Stimulated activated CD8-positive, alpha-beta memory T cell treated with anti-CD3 and anti-CD28 coated beads, Interleukin-4, amount 100 ng/mL, for 48 hours (primary cell): ENCODE measurements at regions not wholly inside any gene's neighbourhood (a gene's known extent, or its start where the extent isn't known, plus 50 kb on each side); places are given as distances from the start of the nearest gene placed in this dataset.
"Not testable (repeated sequence)": the region's sequence is repeated elsewhere in the genome, so short reads cannot be mapped to it uniquely, and the experiment has no call there.

ENCODE experiments used
- DNase-seq: peaks from one replicate; pipeline ENCODE4 v3.0.0-alpha.2; 2020

DNA sequence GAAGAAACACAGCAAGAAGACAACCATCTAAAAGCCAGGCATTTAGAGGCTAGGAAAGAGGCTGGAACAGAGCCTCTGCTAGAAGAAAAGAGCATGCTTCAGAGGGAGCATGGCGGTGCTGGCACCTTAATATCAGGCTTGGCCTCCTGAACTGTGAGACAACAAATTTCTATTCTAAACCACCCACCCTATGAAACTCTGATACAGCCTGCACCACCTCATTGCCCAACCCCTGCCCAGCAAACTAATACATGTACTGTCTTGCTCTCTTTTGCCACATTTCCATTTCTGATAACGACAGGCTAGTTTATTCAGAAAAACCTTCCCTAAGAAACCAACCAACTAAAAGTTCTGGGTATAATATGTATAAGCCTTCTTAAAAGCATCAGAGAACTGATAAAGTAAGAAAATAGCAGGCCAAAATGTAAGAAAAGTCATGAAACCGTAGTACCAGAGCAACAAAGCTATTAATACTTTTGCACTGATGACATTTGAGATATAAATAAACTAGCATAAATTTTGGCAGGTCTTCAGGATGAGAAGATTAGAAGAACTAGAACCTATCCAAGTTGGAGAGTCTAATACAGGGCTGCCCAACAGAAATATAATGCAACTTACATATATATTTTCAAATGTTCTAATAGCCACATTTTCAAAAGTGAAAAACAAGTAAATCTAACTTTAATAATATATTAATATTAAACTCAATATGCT lies 184.7 kb upstream of the HSF2 start:
- no peak for DNase-seq

- DNase-seq, result no peak
These were observed 179.2 kb upstream of the HSF2 start for GRCh38 chr6:122220254-122220653.

DNA sequence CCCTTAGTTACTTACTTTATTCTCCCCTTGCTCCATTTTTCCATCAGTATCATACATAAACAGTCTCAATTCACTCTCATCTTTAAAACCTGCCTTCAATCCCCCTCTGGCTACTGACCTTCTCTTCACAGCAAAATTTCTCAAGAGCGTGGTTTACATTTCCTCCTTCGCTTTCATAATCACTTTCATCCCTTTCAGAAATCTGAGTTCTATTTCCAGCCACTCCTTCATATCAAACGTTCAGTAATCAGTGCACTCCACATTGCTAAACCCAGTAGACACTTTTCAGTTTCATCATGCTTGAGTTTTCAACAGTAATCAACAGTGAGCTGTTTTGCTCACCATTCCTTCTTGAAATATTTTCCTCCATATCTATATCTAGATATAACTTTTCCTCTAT lies 176.7 kb upstream of the HSF2 start:
- no peak for DNase-seq

DNA sequence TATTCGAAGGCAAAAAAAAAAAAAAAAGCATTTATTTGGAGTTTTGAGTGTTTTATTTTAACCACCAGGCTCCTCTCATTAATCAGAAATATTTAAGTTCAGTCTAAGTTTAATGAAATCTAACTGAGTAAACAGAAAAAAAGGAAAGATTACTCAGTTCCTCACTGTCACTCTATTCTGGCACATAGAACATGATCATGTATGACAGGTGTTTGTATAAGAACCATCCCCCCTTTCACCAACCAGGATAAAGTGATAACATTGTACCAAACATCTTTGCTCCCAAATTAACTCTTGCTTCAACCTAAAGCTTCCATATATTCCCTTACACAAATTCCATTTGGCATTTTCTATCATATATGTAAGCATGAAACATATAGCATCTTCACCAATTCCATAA lies 176.2 kb upstream of the HSF2 start:
- no peak for DNase-seq

- DNase-seq, result no peak
These were observed 160.6 kb upstream of the HSF2 start for GRCh38 chr6:122238861-122239260.

- no peak for DNase-seq
These were observed 152.4 kb upstream of the HSF2 start for GRCh38 chr6:122246906-122247658.

GRCh38 chr6:122248001-122248669 lies 151.3 kb upstream of the HSF2 start:
- DNase-seq, result no peak

- DNase-seq, result no peak
These were observed 150.6 kb upstream of the HSF2 start for GRCh38 chr6:122248844-122249243.

DNA sequence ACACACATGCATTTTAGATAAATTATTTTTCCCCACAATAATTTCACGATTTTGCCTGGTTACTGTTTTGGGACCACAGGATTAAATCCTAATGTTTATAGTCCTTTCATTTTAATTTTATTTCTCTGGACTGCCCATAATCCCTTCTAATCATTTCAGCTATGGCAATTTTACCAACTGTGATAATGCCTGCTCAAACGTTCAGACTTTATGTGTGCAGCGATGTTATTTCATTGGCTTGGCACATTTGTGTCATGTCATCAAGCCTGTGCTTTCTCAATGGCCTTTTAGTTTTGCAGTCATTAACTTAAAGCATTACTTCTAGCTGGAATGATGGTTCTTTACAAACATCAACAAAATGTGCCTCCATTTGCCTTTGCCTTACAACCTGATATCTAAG lies 140.6 kb upstream of the HSF2 start:
- DNase-seq, result no peak

DNA sequence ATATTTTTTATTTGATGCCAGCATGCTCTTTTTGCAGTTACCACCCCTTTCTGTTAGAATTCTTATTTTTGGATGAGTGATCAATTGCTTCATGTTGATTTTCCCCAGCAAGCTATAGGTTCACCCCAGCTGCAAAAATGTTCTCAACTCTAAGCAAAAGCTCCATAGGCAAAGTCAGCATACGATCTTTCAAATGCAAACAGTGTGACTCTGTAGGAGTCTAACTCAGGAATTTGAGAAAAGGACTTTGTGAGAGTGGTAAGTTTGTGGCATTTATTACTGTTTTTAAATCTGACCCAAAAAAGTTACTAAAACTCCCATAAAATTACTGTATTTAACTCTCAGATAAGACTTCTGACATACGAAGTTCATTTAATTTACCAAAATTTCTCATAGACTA lies 134.9 kb upstream of the HSF2 start:
- DNase-seq, result no peak

- no peak for DNase-seq
These were observed 133.7 kb upstream of the HSF2 start for GRCh38 chr6:122265755-122266154.

GRCh38 chr6:122268394-122268793 lies 131.1 kb upstream of the HSF2 start:
- no peak for DNase-seq

GRCh38 chr6:122276637-122277036 lies 122.8 kb upstream of the HSF2 start:
- DNase-seq, result no peak

DNA sequence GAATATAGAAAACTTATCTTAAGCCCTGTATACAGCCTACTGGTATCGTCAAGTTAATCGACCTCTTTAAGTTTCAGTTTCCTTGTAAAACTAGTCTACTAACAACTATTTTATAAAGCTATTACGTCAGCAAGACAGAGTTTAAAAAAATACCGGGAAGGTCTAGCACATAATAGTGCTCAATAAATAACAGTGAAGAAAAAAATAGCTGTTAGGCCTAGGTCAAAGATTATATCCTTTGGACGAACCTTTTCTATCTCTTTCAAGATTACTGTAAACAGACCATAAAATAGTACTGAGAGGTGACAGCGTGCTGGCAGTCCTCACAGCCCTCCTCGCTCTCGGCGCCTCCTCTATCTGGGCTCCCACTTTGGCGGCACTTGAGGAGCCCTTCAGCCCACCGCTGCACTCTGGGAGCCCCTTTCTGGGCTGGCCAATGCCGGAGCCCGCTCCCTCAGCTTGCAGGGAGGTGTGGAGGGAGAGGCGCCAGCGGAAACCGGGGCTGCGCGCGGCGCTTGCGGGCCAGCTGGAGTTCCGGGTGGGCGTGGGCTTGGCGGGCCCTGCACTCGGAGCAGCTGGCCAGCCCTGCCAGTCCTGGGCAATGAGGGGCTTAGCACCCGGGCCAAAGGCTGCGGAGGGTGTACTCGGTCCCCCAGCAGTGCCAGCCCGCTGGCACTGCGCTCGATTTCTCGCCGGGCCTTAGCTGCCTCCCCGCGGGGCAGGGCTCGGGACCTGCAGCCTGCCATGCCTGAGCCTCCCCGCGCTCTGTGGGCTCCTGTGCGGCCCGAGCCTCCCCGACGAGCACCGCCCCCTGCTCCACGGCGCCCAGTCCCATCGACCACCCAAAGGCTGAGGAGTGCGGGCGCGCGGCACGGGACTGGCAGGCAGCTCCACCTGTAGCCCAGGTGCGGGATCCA lies 119.1 kb upstream of the HSF2 start:
- DNase-seq, result not testable (repeated sequence)

GRCh38 chr6:122283884-122284283 lies 115.6 kb upstream of the HSF2 start:
- DNase-seq, result no peak

- DNase-seq, result no peak
These were observed 114.6 kb upstream of the HSF2 start for GRCh38 chr6:122284848-122285247.

DNA sequence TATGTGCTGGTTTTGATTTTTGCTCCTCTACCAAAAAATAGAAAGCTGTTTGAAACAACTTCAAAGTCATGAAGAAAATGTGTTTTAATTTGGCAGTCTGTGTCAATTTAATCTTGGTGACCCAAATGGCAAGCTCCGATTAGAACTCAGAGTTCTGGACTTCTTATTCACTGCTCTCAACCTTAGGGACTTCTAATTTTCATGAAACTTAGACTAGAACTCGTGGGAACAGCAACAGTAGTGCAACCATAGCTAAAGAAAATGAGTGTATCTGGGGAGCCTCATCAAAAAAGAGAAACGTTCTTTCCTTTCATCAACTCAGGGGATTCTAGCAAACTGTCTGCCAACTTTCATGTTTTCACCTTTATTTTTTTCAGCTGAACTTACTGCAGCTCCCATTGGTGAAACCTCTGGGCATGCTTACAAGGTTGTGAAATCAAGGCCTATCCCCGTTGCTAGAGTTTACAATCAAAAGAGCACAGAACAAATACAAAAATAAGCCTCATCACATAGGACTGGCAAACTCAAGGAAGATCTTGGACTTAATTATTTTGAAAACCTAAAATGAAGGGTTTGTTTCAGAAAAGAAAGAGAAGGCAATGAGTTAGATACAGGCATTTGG lies 114.0 kb upstream of the HSF2 start:
- no peak for DNase-seq

GRCh38 chr6:122286512-122286911 lies 112.9 kb upstream of the HSF2 start:
- DNase-seq, result no peak

DNA sequence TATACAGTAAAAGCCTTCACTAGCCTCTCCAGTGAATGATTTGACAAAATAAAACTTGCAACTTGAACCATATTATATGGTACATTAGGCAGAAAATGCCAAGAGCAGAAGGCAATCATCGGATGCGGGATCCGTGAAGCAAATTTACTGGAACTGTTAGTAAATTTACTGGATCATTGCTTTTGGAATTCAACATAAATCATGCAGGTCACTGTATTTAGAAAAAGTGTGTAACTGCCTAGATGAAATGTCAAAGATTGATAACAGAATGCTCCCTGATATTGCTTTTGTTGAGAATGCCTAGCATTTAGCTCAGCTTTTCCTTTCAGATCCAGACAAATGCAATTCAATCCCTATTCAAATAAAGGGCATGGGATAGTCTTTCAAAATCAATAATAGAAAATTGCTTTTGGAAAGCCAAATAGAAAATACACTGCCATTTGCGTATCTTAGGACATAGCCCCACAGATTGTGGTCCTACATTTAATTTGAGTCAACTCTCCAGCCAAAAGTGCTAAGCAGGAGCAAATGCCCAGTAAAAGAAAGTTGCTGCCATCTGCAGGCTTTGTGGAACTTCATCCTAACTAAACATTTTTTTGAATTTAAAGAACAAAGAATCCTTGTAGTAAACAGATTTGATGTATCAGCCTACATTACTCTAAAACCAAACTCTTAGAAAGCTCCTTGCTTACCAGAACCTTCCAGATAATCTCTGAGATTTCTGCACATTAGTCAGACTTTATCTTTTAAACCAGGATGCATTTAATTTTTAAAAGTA lies 109.5 kb upstream of the HSF2 start:
- DNase-seq, result no peak

DNA sequence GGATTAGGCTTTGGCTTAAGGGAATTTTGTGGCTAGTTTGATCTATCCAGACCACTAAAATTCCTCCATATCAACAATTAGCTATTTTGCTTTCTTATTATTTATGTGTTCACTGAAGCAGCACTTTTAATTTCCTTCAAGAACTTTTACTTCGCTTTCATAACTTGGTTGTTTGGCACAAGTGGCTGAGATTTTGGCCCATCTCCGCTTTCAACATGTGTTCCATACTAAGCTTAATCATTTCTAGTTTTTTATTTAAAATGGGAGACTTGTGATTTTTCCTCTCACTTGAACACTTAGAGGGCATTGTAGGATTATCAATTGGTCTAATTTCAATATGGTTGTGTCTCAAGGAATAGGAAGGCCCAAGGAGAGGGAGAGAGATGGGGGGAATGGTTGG lies 102.4 kb upstream of the HSF2 start:
- DNase-seq, result no peak

DNA sequence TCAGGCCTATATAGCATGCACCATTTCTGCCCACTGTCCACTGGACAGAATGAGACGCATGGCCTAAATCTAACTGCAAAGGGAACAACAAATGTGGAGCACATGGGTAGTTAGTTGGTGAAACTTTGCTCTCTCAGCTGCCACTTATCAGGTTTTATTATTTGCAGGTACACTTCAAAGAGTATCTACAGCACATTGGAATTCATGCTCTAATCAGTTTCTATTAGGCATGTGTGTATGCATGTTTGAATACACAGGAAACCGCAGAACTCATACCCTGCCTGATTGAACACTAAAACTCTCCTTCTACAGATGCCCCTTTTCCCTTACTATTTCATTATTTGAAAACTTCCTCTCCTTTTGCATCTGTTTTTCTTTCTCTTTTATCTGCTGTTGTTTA lies 97.4 kb upstream of the HSF2 start:
- DNase-seq, result no peak

- no peak for DNase-seq
These were observed 91.9 kb upstream of the HSF2 start for GRCh38 chr6:122307577-122307976.
